Type B pancreatic cell (in vitro differentiated cells): ENCODE measurements at regions not wholly inside any gene's neighbourhood (a gene's known extent, or its start where the extent isn't known, plus 50 kb on each side); places are given as distances from the start of the nearest gene placed in this dataset.

Experiments used
- DNase-seq: peaks from one replicate; pipeline ENCODE4 v3.0.0; 2021; ENCODE audit warnings: mixed read lengths; ENCODE audit not compliant: unreplicated experiment; ENCODE audit errors: extremely low spot score
- H3K27ac Mint-ChIP-seq: 2 replicates; pipeline ENCODE4 v1.8.0; 2021; ENCODE audit warnings: mild to moderate bottlenecking, mixed read lengths
- H3K27me3 Mint-ChIP-seq: 2 replicates; pipeline ENCODE4 v1.8.0; 2021; ENCODE audit warnings: mixed read lengths
- H3K36me3 Mint-ChIP-seq: 2 replicates; pipeline ENCODE4 v1.8.0; 2021; ENCODE audit warnings: mixed read lengths
- H3K4me1 Mint-ChIP-seq: one replicate; pipeline ENCODE4 v1.8.0; 2021; ENCODE audit warnings: mixed read lengths; ENCODE audit not compliant: unreplicated experiment
- H3K4me3 Mint-ChIP-seq: 2 replicates; pipeline ENCODE4 v1.8.0; 2021; ENCODE audit warnings: mild to moderate bottlenecking, mixed read lengths
- H3K9me3 Mint-ChIP-seq: 2 replicates; pipeline ENCODE4 v1.8.0; 2021; ENCODE audit warnings: mixed read lengths
- CTCF ChIP-seq: fragments of 200-600 bp; sonication (generic); conservative IDR thresholded peaks from 2 replicates; pipeline ENCODE4 v1.5.0; 2021; ENCODE audit warnings: antibody characterized with exemption, mild to moderate bottlenecking

- TF ChIP-seq CTCF: no peak
- H3K27me3 Mint-ChIP-seq: no peaks in the 10 kb centered on the region
Observed at GRCh38 chr9:99294850-99295461, 72.9 kb downstream of the SEC61B start.

GRCh38 chr9:99296291-99296951, 74.3 kb downstream of the SEC61B start:
- H3K4me3 Mint-ChIP-seq: no peak overlapping the region
- H3K36me3 Mint-ChIP-seq: no peaks in the 10 kb centered on the region
- H3K9me3 Mint-ChIP-seq: no peaks in the 10 kb centered on the region
- no peak overlapping the region for H3K27ac Mint-ChIP-seq
- DNase-seq: no peak
- peaks cover 4% of the 10 kb centered on the region for H3K27me3 Mint-ChIP-seq
- H3K4me1 Mint-ChIP-seq: no peaks in the 10 kb centered on the region
- no peak for TF ChIP-seq CTCF

More at GRCh38 chr9:99294850-99295461, 72.9 kb downstream of the SEC61B start:
- no peak for DNase-seq
- Mint-ChIP-seq H3K9me3 (no peaks in the 10 kb centered on the region), H3K4me3 (no peak overlapping the region), H3K27ac (no peak overlapping the region), H3K36me3 (no peaks in the 10 kb centered on the region), H3K4me1 (no peaks in the 10 kb centered on the region)

- Mint-ChIP-seq H3K4me1 (no peaks in the 10 kb centered on the region), H3K36me3 (no peaks in the 10 kb centered on the region), H3K4me3 (no peak overlapping the region), H3K27me3 (peaks cover 4% of the 10 kb centered on the region), H3K9me3 (no peaks in the 10 kb centered on the region), H3K27ac (no peak overlapping the region)
- no peak for TF ChIP-seq CTCF
- no peak for DNase-seq
Observed at GRCh38 chr9:99298614-99299013, 76.5 kb downstream of the SEC61B start.

- no peak for DNase-seq
- no peaks in the 10 kb centered on the region for H3K36me3 Mint-ChIP-seq
- TF ChIP-seq CTCF: peak; percentile 60
- H3K27me3 Mint-ChIP-seq: peaks cover 4% of the 10 kb centered on the region
- no peak overlapping the region for H3K27ac Mint-ChIP-seq
- no peaks in the 10 kb centered on the region for H3K4me1 Mint-ChIP-seq
- no peaks in the 10 kb centered on the region for H3K9me3 Mint-ChIP-seq
- no peak overlapping the region for H3K4me3 Mint-ChIP-seq
Observed at GRCh38 chr9:99299211-99300102, 77.4 kb downstream of the SEC61B start.

- Mint-ChIP-seq H3K4me1 (no peaks in the 10 kb centered on the region), H3K4me3 (no peak overlapping the region), H3K27ac (no peak overlapping the region), H3K36me3 (no peaks in the 10 kb centered on the region), H3K9me3 (no peaks in the 10 kb centered on the region), H3K27me3 (peaks cover 4% of the 10 kb centered on the region)
- DNase-seq: no peak
- no peak for TF ChIP-seq CTCF
Observed at GRCh38 chr9:99300103-99300439, 78.0 kb downstream of the SEC61B start.
